NCI-H524 (cell line): ENCODE measurements at regions not wholly inside any gene's neighbourhood (a gene's known extent, or its start where the extent isn't known, plus 50 kb on each side); places are given as distances from the start of the nearest gene placed in this dataset.

Experiments used
- DNase-seq, 2 experiments: peaks; one replicate each; lab custom pipeline; 2025; lab: John Stamatoyannopoulos, UW

- no peak for DNase-seq
These were observed 216.5 kb upstream of the RREB1 start for GRCh38 chr6:6891125-6891721.

GRCh38 chr6:6891949-6892461 lies 215.8 kb upstream of the RREB1 start:
- no peak for DNase-seq

GRCh38 chr6:6892744-6893583 lies 214.8 kb upstream of the RREB1 start:
- DNase-seq = no peak

GRCh38 chr6:6893701-6894100 lies 214.1 kb upstream of the RREB1 start:
- DNase-seq = no peak

GRCh38 chr6:6895929-6896328 lies 211.8 kb upstream of the RREB1 start:
- DNase-seq = no peak

GRCh38 chr6:6897140-6897539 lies 210.6 kb upstream of the RREB1 start:
- no peak for DNase-seq

- no peak for DNase-seq
These were observed 207.1 kb upstream of the RREB1 start for GRCh38 chr6:6900569-6901204.

- DNase-seq = no peak
These were observed 206.5 kb upstream of the RREB1 start for GRCh38 chr6:6901205-6901719.

GRCh38 chr6:6901945-6902344 lies 205.8 kb upstream of the RREB1 start:
- no peak for DNase-seq

GRCh38 chr6:6905961-6906518 lies 201.7 kb upstream of the RREB1 start:
- no peak for DNase-seq

GRCh38 chr6:6906570-6907213 lies 201.1 kb upstream of the RREB1 start:
- no peak for DNase-seq

GRCh38 chr6:6907286-6907685 lies 200.5 kb upstream of the RREB1 start:
- DNase-seq = no peak

- no peak for DNase-seq
These were observed 199.6 kb upstream of the RREB1 start for GRCh38 chr6:6908121-6908520.

- DNase-seq = no peak
These were observed 198.7 kb upstream of the RREB1 start for GRCh38 chr6:6909111-6909510.

GRCh38 chr6:6910734-6911295 lies 196.9 kb upstream of the RREB1 start:
- no peak for DNase-seq

- DNase-seq = no peak
These were observed 196.4 kb upstream of the RREB1 start for GRCh38 chr6:6911391-6911790.

- DNase-seq = peak in 1 of 2 experiments; percentile 25
These were observed 194.7 kb upstream of the RREB1 start for GRCh38 chr6:6912817-6913744.

GRCh38 chr6:6915219-6915618 lies 192.5 kb upstream of the RREB1 start:
- peak in 1 of 2 experiments; percentile 25 for DNase-seq

- DNase-seq = no peak
These were observed 191.8 kb upstream of the RREB1 start for GRCh38 chr6:6915813-6916547.

- no peak for DNase-seq
These were observed 191.2 kb upstream of the RREB1 start for GRCh38 chr6:6916598-6916997.
